H9 (cell line): ENCODE measurements at regions not wholly inside any gene's neighbourhood (a gene's known extent, or its start where the extent isn't known, plus 50 kb on each side); places are given as distances from the start of the nearest gene placed in this dataset.

ENCODE experiments used
- DNase-seq: peaks from one replicate; pipeline ENCODE4 v3.0.0-alpha.2; 2017
- H2AFZ ChIP-seq: one replicate; pipeline ENCODE4 v1.6.1; 2013; ENCODE audit warnings: mild to moderate bottlenecking, low read length, control low read depth, moderate library complexity
- H2AK5ac ChIP-seq: 2 replicates; pipeline ENCODE4 v1.6.1; 2013; ENCODE audit warnings: low read length, control low read depth, mixed read lengths; ENCODE audit not compliant: insufficient read length
- H2BK120ac ChIP-seq: one replicate; pipeline ENCODE4 v1.6.1; 2013; ENCODE audit warnings: low read depth, mild to moderate bottlenecking, low read length, control low read depth, inconsistent platforms; ENCODE audit not compliant: poor library complexity, severe bottlenecking
- H2BK12ac ChIP-seq: 2 replicates; pipeline ENCODE4 v1.6.1; 2013; ENCODE audit warnings: low read length, control low read depth, mixed read lengths, low read depth; ENCODE audit not compliant: insufficient read length
- H2BK15ac ChIP-seq: 2 replicates; pipeline ENCODE4 v1.6.1; 2013; ENCODE audit warnings: low read depth, low read length, control low read depth
- H2BK20ac ChIP-seq: one replicate; pipeline ENCODE4 v1.6.1; 2013; ENCODE audit warnings: low read depth, mild to moderate bottlenecking, low read length, control low read depth, inconsistent platforms; ENCODE audit not compliant: poor library complexity, severe bottlenecking
- H2BK5ac ChIP-seq: 2 replicates; pipeline ENCODE4 v1.6.1; 2013; ENCODE audit warnings: low read length, control low read depth, mixed read lengths; ENCODE audit not compliant: insufficient read length
- H3K14ac ChIP-seq: 2 replicates; pipeline ENCODE4 v1.6.1; 2013; ENCODE audit warnings: low read length, control low read depth; ENCODE audit not compliant: insufficient read depth
- H3K18ac ChIP-seq: 2 replicates; pipeline ENCODE4 v1.6.1; 2013; ENCODE audit warnings: low read depth, mild to moderate bottlenecking, mixed read lengths, low read length, control low read depth; ENCODE audit not compliant: insufficient read length
- H3K23ac ChIP-seq: 2 replicates; pipeline ENCODE4 v1.6.1; 2013; ENCODE audit warnings: low read length, control low read depth, mixed read lengths, low read depth; ENCODE audit not compliant: insufficient read length
- H3K23me2 ChIP-seq: 2 replicates; pipeline ENCODE4 v1.6.1; 2013; ENCODE audit warnings: low read depth, mild to moderate bottlenecking, mixed read lengths, low read length, control low read depth; ENCODE audit not compliant: insufficient read length, poor library complexity, severe bottlenecking
- H3K27ac ChIP-seq: 2 replicates; pipeline ENCODE4 v1.5.1; 2013; ENCODE audit warnings: low read length, control low read depth, mixed read lengths, low read depth; ENCODE audit not compliant: insufficient read length
- H3K27me3 ChIP-seq: 2 replicates; pipeline ENCODE4 v1.6.1; 2013; ENCODE audit warnings: low read length, control low read depth, inconsistent platforms; ENCODE audit not compliant: insufficient read depth
- H3K4ac ChIP-seq: 2 replicates; pipeline ENCODE4 v1.6.1; 2013; ENCODE audit warnings: low read depth, mild to moderate bottlenecking, control low read depth, inconsistent platforms, low read length, moderate library complexity
- H3K4me1 ChIP-seq: 2 replicates; pipeline ENCODE4 v1.6.1; 2013; ENCODE audit warnings: low read length, control low read depth, inconsistent platforms; ENCODE audit not compliant: insufficient read depth
- H3K4me2 ChIP-seq: 2 replicates; pipeline ENCODE4 v1.6.1; 2013; ENCODE audit warnings: low read length, control low read depth, mixed read lengths; ENCODE audit not compliant: insufficient read length, insufficient read depth
- H3K56ac ChIP-seq: 2 replicates; pipeline ENCODE4 v1.6.1; 2013; ENCODE audit warnings: low read depth, mild to moderate bottlenecking, mixed read lengths, low read length, control low read depth; ENCODE audit not compliant: insufficient read length
- H3K79me1 ChIP-seq: 2 replicates; pipeline ENCODE4 v1.6.1; 2013; ENCODE audit warnings: low read depth, mild to moderate bottlenecking, moderate library complexity, low read length, control low read depth, inconsistent platforms; ENCODE audit not compliant: insufficient read depth, poor library complexity, severe bottlenecking
- H3K79me2 ChIP-seq: 2 replicates; pipeline ENCODE4 v1.6.1; 2013; ENCODE audit warnings: low read length, control low read depth, inconsistent platforms; ENCODE audit not compliant: insufficient read depth
- H3K9ac ChIP-seq: 2 replicates; pipeline ENCODE4 v1.6.1; 2013; ENCODE audit warnings: low read length, control low read depth, mixed read lengths; ENCODE audit not compliant: insufficient read length; ENCODE audit errors: extremely low read depth
- H3K9me3 ChIP-seq: one replicate; pipeline ENCODE4 v1.6.1; 2013; ENCODE audit warnings: low read depth, low read length, inconsistent platforms; ENCODE audit not compliant: control insufficient read depth
- H3T11ph ChIP-seq: one replicate; pipeline ENCODE4 v1.6.1; 2013; ENCODE audit warnings: mild to moderate bottlenecking, low read length, control low read depth, inconsistent platforms
- H4K20me1 ChIP-seq: one replicate; pipeline ENCODE4 v1.6.1; 2013; ENCODE audit not compliant: control insufficient read depth, insufficient read length, insufficient read depth
- H4K5ac ChIP-seq: 2 replicates; pipeline ENCODE4 v1.6.1; 2013; ENCODE audit warnings: low read depth, mild to moderate bottlenecking, mixed read lengths, low read length, control low read depth; ENCODE audit not compliant: insufficient read length
- H4K8ac ChIP-seq: replicated peaks from 2 replicates; pipeline ENCODE4 v1.6.1; 2013; ENCODE audit warnings: low read length, control low read depth, mixed read lengths, low read depth; ENCODE audit not compliant: insufficient read length
- H4K91ac ChIP-seq: 2 replicates; pipeline ENCODE4 v1.6.1; 2013; ENCODE audit warnings: low read depth, mild to moderate bottlenecking, moderate library complexity, mixed read lengths, low read length, control low read depth; ENCODE audit not compliant: insufficient read length
- H3K27ac Mint-ChIP-seq, 3 experiments: 2 replicates in 2 of 3; 3 replicates in 1 of 3; pipeline ENCODE4 v1.8.0; 2020 to 2021; ENCODE audit warnings: mixed read lengths in 3 of 3, mild to moderate bottlenecking in 1 of 3, moderate library complexity in 1 of 3
- H3K27me3 Mint-ChIP-seq: 2 replicates; pipeline ENCODE4 v1.8.0; 2021; ENCODE audit warnings: low read depth, mild to moderate bottlenecking, moderate library complexity, mixed read lengths
- H3K36me3 Mint-ChIP-seq, 3 experiments: 2 replicates in 2 of 3; 3 replicates in 1 of 3; pipeline ENCODE4 v1.8.0; 2020 to 2021; ENCODE audit warnings: low read depth in 3 of 3, mixed read lengths in 3 of 3; ENCODE audit not compliant: insufficient read depth in 1 of 3
- H3K4me1 Mint-ChIP-seq, 2 experiments: 2 replicates each; pipeline ENCODE4 v1.8.0; 2020; ENCODE audit warnings: mixed read lengths in 2 of 2
- H3K4me3 Mint-ChIP-seq, 2 experiments: 2 replicates in 1 of 2; 3 replicates in 1 of 2; pipeline ENCODE4 v1.8.0; 2020 to 2021; ENCODE audit warnings: mild to moderate bottlenecking in 2 of 2, mixed read lengths in 2 of 2, moderate library complexity in 1 of 2
- H3K9me3 Mint-ChIP-seq, 2 experiments: 2 replicates in 1 of 2; 3 replicates in 1 of 2; pipeline ENCODE4 v1.8.0; 2020; ENCODE audit warnings: mild to moderate bottlenecking in 2 of 2, mixed read lengths in 2 of 2, moderate library complexity in 1 of 2
- WGBS: extraction: QIAGEN DNeasy Blood & Tissue Kit; methylation state at CpG from one replicate; pipeline ENCODE4 v1.1.7; 2013; ENCODE audit warnings: missing lambda C conversion rate, low lambda C conversion rate, mixed read lengths; ENCODE audit not compliant: insufficient read length; ENCODE audit errors: extremely low coverage; 5-methylcytosine and 5-hydroxymethylcytosine counted together
- TF ChIP-seq, protein P1 (sequence below): fragments of 200-600 bp; sonication (generic); conservative IDR thresholded peaks from 3 replicates; pipeline ENCODE4 v1.8.0; 2021; ENCODE audit warnings: antibody characterized with exemption, mild to moderate bottlenecking

DNA sequence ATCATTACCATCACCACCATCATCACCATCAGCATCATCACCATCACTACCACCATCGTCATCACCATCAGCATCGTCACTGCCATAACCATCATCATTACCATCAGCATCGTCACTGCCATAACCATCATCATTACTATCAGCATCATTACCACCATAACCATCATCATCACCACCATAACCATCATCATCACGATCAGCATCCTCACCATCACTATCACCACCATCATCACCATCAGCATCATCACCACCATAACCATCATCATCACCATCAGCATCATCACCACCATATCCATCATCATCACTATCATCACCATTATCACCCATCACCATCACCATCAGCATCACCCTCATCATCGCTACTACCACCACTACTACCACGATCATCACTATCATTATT, 493.9 kb upstream of the TBX3 start:
- Histone ChIP-seq H4K91ac (no peak overlapping the region), H2AFZ (no peak overlapping the region), H3K9me3 (no peaks in the 10 kb centered on the region), H3K9ac (no peak overlapping the region), H3K27ac (no peak overlapping the region), H3K14ac (no peak overlapping the region), H3K27me3 (no peaks in the 10 kb centered on the region), H2BK15ac (no peak overlapping the region), H3K23me2 (no peaks in the 10 kb centered on the region), H3K56ac (no peak overlapping the region), H2BK20ac (no peak overlapping the region), H4K8ac (no peak overlapping the region), H4K5ac (no peak overlapping the region), H4K20me1 (no peaks in the 10 kb centered on the region), H3K18ac (no peak overlapping the region), H3K4me1 (no peaks in the 10 kb centered on the region), H3K79me2 (no peaks in the 10 kb centered on the region), H2BK12ac (no peak overlapping the region), H3K4me2 (no peak overlapping the region), H3K23ac (no peak overlapping the region), H3K4ac (no peak overlapping the region), H2BK120ac (no peak overlapping the region), H2AK5ac (no peak overlapping the region), H3T11ph (no peak overlapping the region), H3K79me1 (no peaks in the 10 kb centered on the region), H2BK5ac (no peak overlapping the region)
- Mint-ChIP-seq H3K36me3 (no peaks in the 10 kb centered on the region), H3K4me3 (no peak overlapping the region), H3K27ac (no peak overlapping the region), H3K9me3 (no peaks in the 10 kb centered on the region), H3K4me1 (no peaks in the 10 kb centered on the region), H3K27me3 (peaks cover 4% of the 10 kb centered on the region; the same call in 1 of the 2 replicates)
- 100% methylated on average over 1 of the region's 6 CpGs for WGBS
- TF ChIP-seq, protein P1, sequence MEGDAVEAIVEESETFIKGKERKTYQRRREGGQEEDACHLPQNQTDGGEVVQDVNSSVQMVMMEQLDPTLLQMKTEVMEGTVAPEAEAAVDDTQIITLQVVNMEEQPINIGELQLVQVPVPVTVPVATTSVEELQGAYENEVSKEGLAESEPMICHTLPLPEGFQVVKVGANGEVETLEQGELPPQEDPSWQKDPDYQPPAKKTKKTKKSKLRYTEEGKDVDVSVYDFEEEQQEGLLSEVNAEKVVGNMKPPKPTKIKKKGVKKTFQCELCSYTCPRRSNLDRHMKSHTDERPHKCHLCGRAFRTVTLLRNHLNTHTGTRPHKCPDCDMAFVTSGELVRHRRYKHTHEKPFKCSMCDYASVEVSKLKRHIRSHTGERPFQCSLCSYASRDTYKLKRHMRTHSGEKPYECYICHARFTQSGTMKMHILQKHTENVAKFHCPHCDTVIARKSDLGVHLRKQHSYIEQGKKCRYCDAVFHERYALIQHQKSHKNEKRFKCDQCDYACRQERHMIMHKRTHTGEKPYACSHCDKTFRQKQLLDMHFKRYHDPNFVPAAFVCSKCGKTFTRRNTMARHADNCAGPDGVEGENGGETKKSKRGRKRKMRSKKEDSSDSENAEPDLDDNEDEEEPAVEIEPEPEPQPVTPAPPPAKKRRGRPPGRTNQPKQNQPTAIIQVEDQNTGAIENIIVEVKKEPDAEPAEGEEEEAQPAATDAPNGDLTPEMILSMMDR, result no peak
- DNase-seq, result no peak
